ENCODE measurements at regions not wholly inside any gene's neighbourhood (a gene's known extent, or its start where the extent isn't known, plus 50 kb on each side); places are given as distances from the start of the nearest gene placed in this dataset.

DNA sequence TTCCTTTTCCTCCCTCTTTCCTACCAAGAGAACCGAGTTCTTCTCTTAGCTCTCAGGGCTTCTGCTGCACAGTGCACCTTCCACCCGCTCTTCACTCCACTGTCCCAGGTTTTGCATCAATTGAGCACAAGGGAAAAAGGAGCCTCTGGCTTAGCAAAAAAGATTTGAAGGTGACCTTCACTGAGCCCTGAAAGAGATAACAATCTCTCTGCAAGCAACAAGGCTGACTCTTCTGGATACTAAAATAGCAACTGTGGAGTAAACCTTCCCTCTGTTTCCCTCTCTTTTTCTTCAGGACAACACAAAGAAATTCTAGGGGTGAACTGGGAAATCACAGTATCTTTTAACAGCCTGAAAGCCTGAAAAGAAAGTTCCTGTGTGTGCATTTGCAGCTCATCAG, 354.7 kb upstream of the PODXL start:
- TF ChIP-seq POLR2A (IDR thresholded peaks at IDR 0.05), result no peak
- TF ChIP-seq, protein P1, sequence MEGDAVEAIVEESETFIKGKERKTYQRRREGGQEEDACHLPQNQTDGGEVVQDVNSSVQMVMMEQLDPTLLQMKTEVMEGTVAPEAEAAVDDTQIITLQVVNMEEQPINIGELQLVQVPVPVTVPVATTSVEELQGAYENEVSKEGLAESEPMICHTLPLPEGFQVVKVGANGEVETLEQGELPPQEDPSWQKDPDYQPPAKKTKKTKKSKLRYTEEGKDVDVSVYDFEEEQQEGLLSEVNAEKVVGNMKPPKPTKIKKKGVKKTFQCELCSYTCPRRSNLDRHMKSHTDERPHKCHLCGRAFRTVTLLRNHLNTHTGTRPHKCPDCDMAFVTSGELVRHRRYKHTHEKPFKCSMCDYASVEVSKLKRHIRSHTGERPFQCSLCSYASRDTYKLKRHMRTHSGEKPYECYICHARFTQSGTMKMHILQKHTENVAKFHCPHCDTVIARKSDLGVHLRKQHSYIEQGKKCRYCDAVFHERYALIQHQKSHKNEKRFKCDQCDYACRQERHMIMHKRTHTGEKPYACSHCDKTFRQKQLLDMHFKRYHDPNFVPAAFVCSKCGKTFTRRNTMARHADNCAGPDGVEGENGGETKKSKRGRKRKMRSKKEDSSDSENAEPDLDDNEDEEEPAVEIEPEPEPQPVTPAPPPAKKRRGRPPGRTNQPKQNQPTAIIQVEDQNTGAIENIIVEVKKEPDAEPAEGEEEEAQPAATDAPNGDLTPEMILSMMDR (IDR thresholded peaks at IDR 0.05), result no peak
- TF ChIP-seq EP300 (IDR thresholded peaks at IDR 0.05), result no peak
- no peak for TF ChIP-seq POLR2AphosphoS5 (IDR thresholded peaks at IDR 0.05)

Data from gastroesophageal sphincter (tissue), 3 donors.